ENCODE measurements at regions not wholly inside any gene's neighbourhood (a gene's known extent, or its start where the extent isn't known, plus 50 kb on each side); places are given as distances from the start of the nearest gene placed in this dataset.

DNA sequence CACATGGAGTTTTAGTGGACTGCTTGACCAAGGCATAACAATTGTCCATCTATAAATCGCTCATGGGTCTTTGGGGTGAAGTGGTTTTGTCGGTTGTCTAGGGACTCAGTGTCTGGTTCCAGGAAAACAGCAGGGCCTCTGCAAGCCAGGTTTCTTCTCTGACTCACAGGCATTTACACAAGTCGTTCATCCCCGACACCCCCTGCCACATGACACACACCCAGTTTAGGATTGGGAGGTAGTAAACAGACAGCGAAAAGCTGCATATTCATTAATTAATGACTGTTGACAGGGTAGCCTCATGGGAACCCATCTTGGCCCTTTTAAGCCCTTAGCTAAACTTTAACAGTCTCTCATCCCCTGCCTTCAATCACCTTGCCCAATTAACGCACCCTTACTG lies 194.8 kb upstream of the ACVR2A start:
- Histone ChIP-seq H3K9me3 (no peaks in the 10 kb centered on the region), H3K27ac (no peak overlapping the region), H3K4me1 (no peaks in the 10 kb centered on the region), H3K4me3 (no peak overlapping the region), H3K27me3 (no peaks in the 10 kb centered on the region), H3K36me3 (no peaks in the 10 kb centered on the region)
- DNase-seq = no peak
- 82 to 90% methylated on average over 6 of the region's 6 CpGs for WGBS, 2 donors
- TF ChIP-seq CTCF (IDR thresholded peaks at IDR 0.05) = no peak
- no peak for TF ChIP-seq EP300 (IDR thresholded peaks at IDR 0.05)
- no peak for TF ChIP-seq POLR2A (IDR thresholded peaks at IDR 0.05)
- TF ChIP-seq POLR2AphosphoS5 (IDR thresholded peaks at IDR 0.05) = no peak
- intact Hi-C loops (cut with DNase I) = no loop called here

DNA sequence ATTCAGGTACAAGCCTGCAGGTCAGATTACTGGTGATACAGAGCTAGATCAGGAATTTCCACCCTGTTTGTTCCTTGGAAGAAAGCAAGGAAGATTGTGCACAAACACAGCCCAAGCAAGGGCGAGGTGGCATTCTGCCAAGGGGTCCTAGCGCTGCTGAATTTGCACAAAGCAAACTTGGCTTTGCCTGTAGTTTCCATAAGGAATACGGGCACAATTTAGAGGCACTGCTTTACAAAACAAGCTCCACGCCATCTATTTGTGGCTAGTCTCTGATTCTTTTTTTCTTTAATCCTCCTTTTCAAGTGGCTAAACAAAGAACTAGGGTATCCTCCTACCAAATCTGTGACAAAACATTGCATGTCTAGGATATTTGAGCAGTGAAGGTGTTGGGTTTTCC lies 195.5 kb upstream of the ACVR2A start:
- no peak for DNase-seq
- Histone ChIP-seq H3K27me3 (no peaks in the 10 kb centered on the region), H3K27ac (no peak overlapping the region), H3K9me3 (no peaks in the 10 kb centered on the region), H3K4me3 (no peak overlapping the region), H3K36me3 (no peaks in the 10 kb centered on the region), H3K4me1 (no peaks in the 10 kb centered on the region)
- intact Hi-C loops (cut with DNase I) = no loop called here
- WGBS, 2 donors = 85 to 86% methylated on average over 4 of the region's 4 CpGs
- TF ChIP-seq POLR2A (IDR thresholded peaks at IDR 0.05) = no peak
- no peak for TF ChIP-seq POLR2AphosphoS5 (IDR thresholded peaks at IDR 0.05)
- no peak for TF ChIP-seq EP300 (IDR thresholded peaks at IDR 0.05)
- no peak for TF ChIP-seq CTCF (IDR thresholded peaks at IDR 0.05)

DNA sequence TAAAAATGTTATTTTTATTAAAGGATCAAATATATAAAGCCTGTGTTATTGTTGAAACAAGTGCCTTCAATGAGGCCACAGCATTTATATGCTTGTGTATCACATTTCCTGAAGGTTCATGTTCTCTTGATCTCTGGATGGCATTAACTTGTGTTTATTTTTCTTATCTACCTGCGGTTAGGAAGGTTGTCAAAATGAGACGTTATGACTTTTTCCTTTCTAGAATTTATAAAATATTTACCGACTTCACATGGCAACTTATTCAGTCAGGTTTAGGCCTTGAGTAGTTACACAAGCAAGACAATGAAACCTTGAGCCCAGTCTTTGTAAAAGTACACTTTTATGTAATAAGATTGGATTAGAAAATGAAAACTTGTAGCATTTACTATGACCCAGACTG lies 196.4 kb upstream of the ACVR2A start:
- intact Hi-C loops (cut with DNase I) = no loop called here

DNA sequence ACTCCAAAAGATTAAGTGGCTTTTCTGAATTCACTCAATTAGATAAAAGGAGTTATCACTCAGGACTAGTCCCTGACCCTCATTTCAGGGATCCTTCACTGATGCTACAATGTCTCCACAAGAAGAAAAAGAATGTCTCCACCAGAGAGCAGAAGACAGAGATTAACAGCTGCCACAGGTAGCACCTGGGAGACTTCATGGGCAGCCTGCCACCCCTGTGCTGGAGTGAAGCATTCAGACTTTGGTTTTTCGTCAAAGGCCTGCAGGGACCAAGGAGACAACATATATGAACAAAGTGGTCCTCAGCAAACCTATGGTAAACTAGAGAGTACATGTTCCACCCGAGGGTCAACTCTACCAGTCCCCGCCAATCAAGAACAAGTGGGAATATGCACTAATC lies 197.0 kb upstream of the ACVR2A start:
- Histone ChIP-seq H3K4me3 (no peak overlapping the region), H3K9me3 (no peaks in the 10 kb centered on the region), H3K27ac (no peak overlapping the region), H3K4me1 (no peaks in the 10 kb centered on the region), H3K36me3 (no peaks in the 10 kb centered on the region), H3K27me3 (no peaks in the 10 kb centered on the region)
- intact Hi-C loops (cut with DNase I) = no loop called here
- TF ChIP-seq CTCF (IDR thresholded peaks at IDR 0.05) (no peak), EP300 (IDR thresholded peaks at IDR 0.05) (no peak), POLR2AphosphoS5 (IDR thresholded peaks at IDR 0.05) (no peak), POLR2A (IDR thresholded peaks at IDR 0.05) (no peak)
- no peak for DNase-seq
- 92 to 94% methylated on average over 3 of the region's 3 CpGs for WGBS, 2 donors

More for the DNA sequence above, 196.4 kb upstream of the ACVR2A start:
- H3K4me3 ChIP-seq = no peak overlapping the region
- no peaks in the 10 kb centered on the region for H3K27me3 ChIP-seq
- H3K4me1 ChIP-seq = no peaks in the 10 kb centered on the region
- H3K27ac ChIP-seq = no peak overlapping the region
- 20 to 74% methylated on average over 3 of the region's 3 CpGs for WGBS, 2 donors
- no peak for TF ChIP-seq POLR2A (IDR thresholded peaks at IDR 0.05)
- no peak for TF ChIP-seq EP300 (IDR thresholded peaks at IDR 0.05)
- no peak for TF ChIP-seq CTCF (IDR thresholded peaks at IDR 0.05)
- no peak for TF ChIP-seq POLR2AphosphoS5 (IDR thresholded peaks at IDR 0.05)
- no peak for DNase-seq
- no peaks in the 10 kb centered on the region for H3K9me3 ChIP-seq
- H3K36me3 ChIP-seq = no peaks in the 10 kb centered on the region

- no peak for TF ChIP-seq CTCF (IDR thresholded peaks at IDR 0.05)
- H3K9me3 ChIP-seq = no peaks in the 10 kb centered on the region
- no peak for DNase-seq
- H3K4me3 ChIP-seq = no peak overlapping the region
- no peak overlapping the region for H3K27ac ChIP-seq
- no peaks in the 10 kb centered on the region for H3K4me1 ChIP-seq
- no peaks in the 10 kb centered on the region for H3K36me3 ChIP-seq
- H3K27me3 ChIP-seq = no peaks in the 10 kb centered on the region
- intact Hi-C loops (cut with DNase I) = no loop called here
- 91 to 94% methylated on average over 7 of the region's 7 CpGs for whole genome bisulfite sequencing, 2 donors
Observed at GRCh38 chr2:147646818-147647468, 197.9 kb upstream of the ACVR2A start.

Data from sigmoid colon (tissue), 6 donors.